Nephron (organoid): ENCODE measurements at regions not wholly inside any gene's neighbourhood (a gene's known extent, or its start where the extent isn't known, plus 50 kb on each side); places are given as distances from the start of the nearest gene placed in this dataset.

Experiments
- H3K27ac Mint-ChIP-seq, 3 experiments: 2 replicates each; pipeline ENCODE4 v1.8.0; 2020; ENCODE audit warnings: mixed read lengths in 3 of 3, mild to moderate bottlenecking in 2 of 3, moderate library complexity in 1 of 3
- H3K27me3 Mint-ChIP-seq: 2 replicates; pipeline ENCODE4 v1.8.0; 2021; ENCODE audit warnings: low read depth, mild to moderate bottlenecking, moderate library complexity, mixed read lengths
- H3K36me3 Mint-ChIP-seq: 2 replicates; pipeline ENCODE4 v1.8.0; 2020; ENCODE audit warnings: low read depth, mixed read lengths
- H3K4me1 Mint-ChIP-seq: 2 replicates; pipeline ENCODE4 v1.8.0; 2020; ENCODE audit warnings: mixed read lengths
- H3K4me3 Mint-ChIP-seq, 3 experiments: 2 replicates each; pipeline ENCODE4 v1.8.0; 2020; ENCODE audit warnings: mild to moderate bottlenecking in 3 of 3, mixed read lengths in 3 of 3, moderate library complexity in 2 of 3
- H3K9me3 Mint-ChIP-seq: 2 replicates; pipeline ENCODE4 v1.8.0; 2020; ENCODE audit warnings: mixed read lengths
- TF ChIP-seq, protein P1 (sequence below), 3 experiments: fragments of 200-600 bp; sonication (generic); IDR thresholded peaks; one replicate each; pipeline ENCODE4 v1.5.0; 2021; ENCODE audit warnings: antibody characterized with exemption in 3 of 3; ENCODE audit not compliant: unreplicated experiment in 3 of 3

DNA sequence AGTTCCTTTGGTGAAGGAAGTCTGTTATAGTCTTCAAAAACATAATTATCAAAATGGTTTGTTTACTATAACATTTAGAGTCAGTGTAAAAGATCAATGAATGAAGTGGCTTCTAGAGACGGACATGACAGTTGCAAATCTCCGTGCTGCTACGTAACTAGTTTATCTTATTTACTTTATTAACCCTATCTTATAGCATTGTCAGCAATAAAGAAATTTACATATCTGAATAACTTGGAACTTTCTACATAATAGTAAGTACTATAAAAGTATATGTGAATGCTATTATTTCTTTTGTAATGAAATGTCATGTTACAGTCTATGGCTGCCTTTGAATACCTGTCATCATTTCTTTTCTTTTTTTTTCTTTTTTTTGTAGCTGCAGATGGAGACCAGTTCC, 246.8 kb downstream of the PTH2R start:
- Mint-ChIP-seq H3K27ac (no peak overlapping the region), H3K4me3 (no peak overlapping the region), H3K9me3 (no peaks in the 10 kb centered on the region), H3K27me3 (no peaks in the 10 kb centered on the region), H3K36me3 (no peaks in the 10 kb centered on the region), H3K4me1 (peaks cover 2% of the 10 kb centered on the region)
- TF ChIP-seq, protein P1, sequence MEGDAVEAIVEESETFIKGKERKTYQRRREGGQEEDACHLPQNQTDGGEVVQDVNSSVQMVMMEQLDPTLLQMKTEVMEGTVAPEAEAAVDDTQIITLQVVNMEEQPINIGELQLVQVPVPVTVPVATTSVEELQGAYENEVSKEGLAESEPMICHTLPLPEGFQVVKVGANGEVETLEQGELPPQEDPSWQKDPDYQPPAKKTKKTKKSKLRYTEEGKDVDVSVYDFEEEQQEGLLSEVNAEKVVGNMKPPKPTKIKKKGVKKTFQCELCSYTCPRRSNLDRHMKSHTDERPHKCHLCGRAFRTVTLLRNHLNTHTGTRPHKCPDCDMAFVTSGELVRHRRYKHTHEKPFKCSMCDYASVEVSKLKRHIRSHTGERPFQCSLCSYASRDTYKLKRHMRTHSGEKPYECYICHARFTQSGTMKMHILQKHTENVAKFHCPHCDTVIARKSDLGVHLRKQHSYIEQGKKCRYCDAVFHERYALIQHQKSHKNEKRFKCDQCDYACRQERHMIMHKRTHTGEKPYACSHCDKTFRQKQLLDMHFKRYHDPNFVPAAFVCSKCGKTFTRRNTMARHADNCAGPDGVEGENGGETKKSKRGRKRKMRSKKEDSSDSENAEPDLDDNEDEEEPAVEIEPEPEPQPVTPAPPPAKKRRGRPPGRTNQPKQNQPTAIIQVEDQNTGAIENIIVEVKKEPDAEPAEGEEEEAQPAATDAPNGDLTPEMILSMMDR (IDR thresholded peaks at IDR 0.05; ENCODE audit: unreplicated experiment in 3 of 3): no peak

DNA sequence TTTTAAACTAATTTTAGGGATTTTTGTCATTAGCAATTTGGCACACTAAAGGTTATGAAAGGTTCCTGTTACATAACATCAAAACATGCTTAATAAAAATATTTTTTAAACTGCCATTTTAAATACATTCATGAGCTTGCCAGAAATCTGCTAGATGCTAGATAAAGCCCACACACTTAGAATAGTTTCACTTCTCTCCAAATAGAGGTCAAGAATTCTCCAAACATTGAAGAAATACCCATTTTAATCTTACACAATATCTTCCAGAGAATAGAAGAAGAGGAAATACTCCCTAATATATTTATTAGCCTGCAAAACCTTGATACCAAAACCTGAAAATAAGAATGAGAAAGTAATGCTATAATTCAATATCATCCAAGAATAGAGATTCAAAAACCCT, 247.5 kb downstream of the PTH2R start:
- H3K36me3 Mint-ChIP-seq: no peaks in the 10 kb centered on the region
- no peak overlapping the region for H3K4me3 Mint-ChIP-seq
- no peak overlapping the region for H3K27ac Mint-ChIP-seq
- H3K9me3 Mint-ChIP-seq: no peaks in the 10 kb centered on the region
- H3K4me1 Mint-ChIP-seq: no peaks in the 10 kb centered on the region
- TF ChIP-seq, protein P1 (IDR thresholded peaks at IDR 0.05; ENCODE audit: unreplicated experiment in 3 of 3): no peak
- H3K27me3 Mint-ChIP-seq: no peaks in the 10 kb centered on the region

DNA sequence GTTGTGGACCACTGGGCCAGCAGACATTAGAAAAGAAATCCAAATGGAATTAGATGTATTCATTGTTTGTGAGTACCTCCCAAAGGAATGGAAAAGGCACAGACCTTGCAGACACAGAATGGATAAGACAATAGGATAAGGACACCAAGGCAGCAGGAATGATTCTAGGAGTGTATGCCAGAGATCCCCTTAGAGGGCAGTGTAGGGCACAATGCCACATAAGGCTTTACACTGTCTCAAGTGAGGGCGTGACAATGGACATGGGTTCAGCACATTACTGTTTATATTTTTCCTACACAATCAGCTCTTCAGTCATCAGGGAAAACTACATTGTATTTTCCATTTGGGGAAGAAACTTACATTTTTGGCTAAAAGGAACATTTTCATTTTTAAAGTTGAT, 250.9 kb downstream of the PTH2R start:
- H3K4me3 Mint-ChIP-seq: no peak overlapping the region
- TF ChIP-seq, protein P1 (IDR thresholded peaks at IDR 0.05; ENCODE audit: unreplicated experiment in 3 of 3): no peak
- H3K9me3 Mint-ChIP-seq: peaks cover 12% of the 10 kb centered on the region
- H3K4me1 Mint-ChIP-seq: no peaks in the 10 kb centered on the region
- no peaks in the 10 kb centered on the region for H3K27me3 Mint-ChIP-seq
- H3K27ac Mint-ChIP-seq: no peak overlapping the region
- H3K36me3 Mint-ChIP-seq: peaks cover 5% of the 10 kb centered on the region

DNA sequence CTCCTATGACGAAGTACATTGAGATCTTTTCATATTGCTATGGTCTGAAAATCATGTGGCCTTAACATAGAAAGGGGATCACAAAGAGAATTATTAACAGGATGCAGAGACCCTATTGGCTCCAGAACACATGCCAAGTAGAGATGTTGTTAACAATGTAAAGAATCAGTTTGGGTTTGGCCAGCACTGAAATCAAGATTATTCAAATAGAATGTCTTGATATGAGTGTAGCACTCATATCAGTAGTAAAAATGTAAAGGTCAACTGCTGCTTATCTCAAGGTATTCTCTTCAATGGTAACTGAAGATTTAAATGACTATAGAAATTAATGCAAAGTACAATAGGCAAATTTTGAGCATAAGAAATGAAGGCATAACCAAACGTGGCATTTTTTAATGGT, 262.8 kb downstream of the PTH2R start:
- no peak overlapping the region for H3K4me3 Mint-ChIP-seq
- H3K27me3 Mint-ChIP-seq: no peaks in the 10 kb centered on the region
- no peaks in the 10 kb centered on the region for H3K36me3 Mint-ChIP-seq
- TF ChIP-seq, protein P1 (IDR thresholded peaks at IDR 0.05; ENCODE audit: unreplicated experiment in 3 of 3): no peak
- H3K27ac Mint-ChIP-seq: no peak overlapping the region
- H3K9me3 Mint-ChIP-seq: no peaks in the 10 kb centered on the region
- peaks cover 10% of the 10 kb centered on the region for H3K4me1 Mint-ChIP-seq

GRCh38 chr2:208671284-208671683, 264.7 kb downstream of the PTH2R start:
- H3K9me3 Mint-ChIP-seq: no peaks in the 10 kb centered on the region
- TF ChIP-seq, protein P1 (IDR thresholded peaks at IDR 0.05; ENCODE audit: unreplicated experiment in 3 of 3): no peak
- peak overlapping the region in 2 of 3 experiments; percentile 68 to 74 for H3K27ac Mint-ChIP-seq
- H3K4me3 Mint-ChIP-seq: no peak overlapping the region
- H3K4me1 Mint-ChIP-seq: peaks cover 10% of the 10 kb centered on the region
- H3K27me3 Mint-ChIP-seq: no peaks in the 10 kb centered on the region
- no peaks in the 10 kb centered on the region for H3K36me3 Mint-ChIP-seq

GRCh38 chr2:208671886-208672680, 265.5 kb downstream of the PTH2R start:
- H3K27ac Mint-ChIP-seq: peak overlapping the region in 2 of 3 experiments; percentile 68 to 74
- H3K27me3 Mint-ChIP-seq: no peaks in the 10 kb centered on the region
- no peaks in the 10 kb centered on the region for H3K36me3 Mint-ChIP-seq

More at GRCh38 chr2:208671886-208672680, 265.5 kb downstream of the PTH2R start:
- Mint-ChIP-seq H3K4me1 (peaks cover 10% of the 10 kb centered on the region), H3K4me3 (no peak overlapping the region), H3K9me3 (no peaks in the 10 kb centered on the region)
- TF ChIP-seq, protein P1 (IDR thresholded peaks at IDR 0.05; ENCODE audit: unreplicated experiment in 3 of 3): no peak
